Testis (tissue), 2 donors: ENCODE measurements at regions not wholly inside any gene's neighbourhood (a gene's known extent, or its start where the extent isn't known, plus 50 kb on each side); places are given as distances from the start of the nearest gene placed in this dataset.

Experiments
- POLR2A ChIP-seq: fragments of 450-650 bp; IDR thresholded peaks from one replicate; pipeline ENCODE4 v1.6.1; 2017; ENCODE audit warnings: antibody characterized with exemption, mild to moderate bottlenecking, moderate library complexity
- TF ChIP-seq, protein P1 (sequence below), 3 experiments: fragments of 450-650 bp in 2 of 3; fragments of 200-600 bp in 1 of 3; sonication (generic) in 1 of 3; IDR thresholded peaks; one replicate each; pipeline ENCODE4 v1.5.1; 2016 to 2019; ENCODE audit warnings: antibody characterized with exemption in 3 of 3, mild to moderate bottlenecking in 2 of 3, moderate library complexity in 1 of 3

DNA sequence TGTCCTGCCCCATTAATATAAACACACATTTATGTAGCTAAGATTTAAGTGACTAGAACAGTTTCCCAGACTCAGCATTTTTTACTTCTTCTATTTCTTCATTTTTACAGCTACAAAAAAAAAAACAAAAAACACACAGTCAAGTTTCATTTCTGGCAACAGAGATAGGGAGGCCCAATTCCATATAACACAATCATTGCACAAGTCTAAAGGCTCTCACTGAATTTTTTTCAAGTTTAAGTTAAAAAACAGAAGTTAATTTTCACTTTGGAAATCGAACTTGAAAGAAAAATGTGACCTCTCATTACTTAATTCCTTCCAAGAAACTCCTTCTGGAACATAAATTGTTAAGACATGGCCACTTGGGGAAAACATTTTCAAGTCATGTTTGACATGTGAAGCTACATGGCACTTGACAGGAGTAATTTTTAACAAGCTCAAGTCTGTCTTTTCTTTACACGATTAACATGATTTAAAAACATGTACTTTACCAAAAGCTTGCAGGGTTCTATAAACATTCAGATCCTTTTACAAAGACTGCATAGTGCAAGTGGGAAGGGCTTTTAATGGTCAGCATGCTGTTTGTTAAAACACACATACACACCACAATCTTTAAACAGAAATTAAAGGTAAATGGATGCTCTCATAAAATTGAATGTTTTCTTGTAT, 100.1 kb upstream of the CCDC28A start:
- TF ChIP-seq, protein P1, sequence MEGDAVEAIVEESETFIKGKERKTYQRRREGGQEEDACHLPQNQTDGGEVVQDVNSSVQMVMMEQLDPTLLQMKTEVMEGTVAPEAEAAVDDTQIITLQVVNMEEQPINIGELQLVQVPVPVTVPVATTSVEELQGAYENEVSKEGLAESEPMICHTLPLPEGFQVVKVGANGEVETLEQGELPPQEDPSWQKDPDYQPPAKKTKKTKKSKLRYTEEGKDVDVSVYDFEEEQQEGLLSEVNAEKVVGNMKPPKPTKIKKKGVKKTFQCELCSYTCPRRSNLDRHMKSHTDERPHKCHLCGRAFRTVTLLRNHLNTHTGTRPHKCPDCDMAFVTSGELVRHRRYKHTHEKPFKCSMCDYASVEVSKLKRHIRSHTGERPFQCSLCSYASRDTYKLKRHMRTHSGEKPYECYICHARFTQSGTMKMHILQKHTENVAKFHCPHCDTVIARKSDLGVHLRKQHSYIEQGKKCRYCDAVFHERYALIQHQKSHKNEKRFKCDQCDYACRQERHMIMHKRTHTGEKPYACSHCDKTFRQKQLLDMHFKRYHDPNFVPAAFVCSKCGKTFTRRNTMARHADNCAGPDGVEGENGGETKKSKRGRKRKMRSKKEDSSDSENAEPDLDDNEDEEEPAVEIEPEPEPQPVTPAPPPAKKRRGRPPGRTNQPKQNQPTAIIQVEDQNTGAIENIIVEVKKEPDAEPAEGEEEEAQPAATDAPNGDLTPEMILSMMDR (IDR thresholded peaks at IDR 0.05) = no peak
- TF ChIP-seq POLR2A = no peak
